SH-SY5Y (cell line): ENCODE measurements at regions not wholly inside any gene's neighbourhood (a gene's known extent, or its start where the extent isn't known, plus 50 kb on each side); places are given as distances from the start of the nearest gene placed in this dataset.

Experiments
- GATA2 ChIP-seq: IDR thresholded peaks from 2 replicates; pipeline ENCODE4 v1.6.1; 2011; ENCODE audit warnings: mild to moderate bottlenecking, low read depth, low read length
- GATA3 ChIP-seq: IDR thresholded peaks from 2 replicates; pipeline ENCODE4 v1.6.1; 2011; ENCODE audit warnings: low read depth, mild to moderate bottlenecking, low read length, moderate library complexity

DNA sequence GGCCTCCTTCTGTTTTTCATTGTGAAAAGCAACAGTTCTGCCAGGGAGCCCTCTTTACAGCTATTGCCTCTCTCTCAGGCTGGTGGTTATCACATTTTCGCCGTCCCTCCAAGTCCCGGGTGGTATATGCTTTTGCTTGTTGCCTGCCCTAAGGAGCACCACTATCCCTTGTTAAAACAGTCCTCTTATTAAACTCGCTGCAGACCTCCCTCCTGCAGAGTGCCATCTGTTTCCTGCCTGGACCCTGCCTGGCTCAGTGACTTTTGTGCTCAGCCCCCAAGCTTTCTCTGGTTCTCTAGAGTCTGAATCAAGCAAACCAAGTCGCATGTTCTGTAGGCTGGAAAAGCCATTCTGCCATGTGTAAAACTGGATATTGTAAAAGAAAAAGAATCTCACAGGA lies 72.1 kb upstream of the FHL2 start:
- TF ChIP-seq GATA3: no peak
- no peak for TF ChIP-seq GATA2

DNA sequence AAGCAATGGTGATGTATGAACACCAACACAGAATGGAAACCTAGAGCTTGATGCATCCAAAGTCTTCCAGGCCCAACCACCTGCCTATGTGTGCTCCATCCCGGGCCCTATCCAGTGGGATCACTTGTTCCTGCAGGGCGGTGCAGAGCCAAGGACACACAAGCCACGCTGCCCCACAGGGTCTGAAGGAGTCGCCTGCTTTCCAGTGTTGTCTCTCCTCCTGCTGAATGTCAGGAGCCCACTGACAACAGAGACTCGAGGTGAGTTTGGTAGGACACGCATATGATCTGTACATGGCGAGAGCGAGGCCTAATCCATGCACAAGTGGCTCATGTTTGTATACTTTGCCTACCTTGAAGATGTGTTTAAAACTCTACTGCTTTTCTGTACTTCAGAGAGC lies 70.9 kb upstream of the FHL2 start:
- TF ChIP-seq GATA2 (no peak), GATA3 (no peak)

DNA sequence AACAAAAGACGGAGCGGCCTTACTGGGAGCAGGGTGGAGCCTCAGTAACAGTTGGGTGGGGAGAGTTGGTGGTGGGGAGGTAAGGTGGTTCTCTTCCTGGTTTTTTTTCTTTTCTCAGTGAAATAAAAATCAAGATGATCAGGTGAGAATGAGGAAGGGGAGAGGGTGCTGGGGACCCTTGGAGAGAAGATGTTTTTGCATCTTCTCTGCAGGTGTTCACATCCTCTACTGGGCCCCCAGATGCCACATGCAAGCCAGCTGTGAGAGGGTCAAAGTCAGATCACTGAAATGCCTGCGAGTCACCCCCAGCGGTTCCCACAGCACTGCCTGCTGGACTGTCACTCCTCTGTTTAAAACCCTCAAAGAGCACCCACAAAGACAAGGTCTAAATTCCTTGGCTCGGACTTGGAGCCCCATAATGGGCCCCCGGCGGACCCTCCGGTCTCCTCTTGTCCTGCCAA lies 69.8 kb upstream of the FHL2 start:
- TF ChIP-seq GATA2 (no peak), GATA3 (no peak)

DNA sequence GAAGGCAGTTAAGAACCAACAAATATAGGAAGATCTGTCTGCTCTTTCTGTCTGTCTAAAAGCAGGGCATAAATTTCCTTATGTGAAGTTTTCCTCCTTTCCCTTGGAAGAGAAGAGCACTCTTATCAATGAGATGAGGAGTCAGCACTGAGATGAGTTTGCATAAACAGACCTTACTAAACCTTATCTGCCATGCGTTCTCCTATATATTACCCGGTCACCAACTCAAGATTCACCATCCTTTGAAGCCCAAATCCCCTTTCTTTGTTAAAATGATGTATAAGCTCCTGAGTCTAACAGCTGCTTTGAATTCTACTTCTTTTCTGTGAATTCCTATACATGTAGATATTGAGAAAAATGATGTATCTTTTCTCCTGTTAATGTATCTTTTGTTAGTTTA lies 65.5 kb upstream of the FHL2 start:
- TF ChIP-seq GATA2 (no peak), GATA3 (no peak)

DNA sequence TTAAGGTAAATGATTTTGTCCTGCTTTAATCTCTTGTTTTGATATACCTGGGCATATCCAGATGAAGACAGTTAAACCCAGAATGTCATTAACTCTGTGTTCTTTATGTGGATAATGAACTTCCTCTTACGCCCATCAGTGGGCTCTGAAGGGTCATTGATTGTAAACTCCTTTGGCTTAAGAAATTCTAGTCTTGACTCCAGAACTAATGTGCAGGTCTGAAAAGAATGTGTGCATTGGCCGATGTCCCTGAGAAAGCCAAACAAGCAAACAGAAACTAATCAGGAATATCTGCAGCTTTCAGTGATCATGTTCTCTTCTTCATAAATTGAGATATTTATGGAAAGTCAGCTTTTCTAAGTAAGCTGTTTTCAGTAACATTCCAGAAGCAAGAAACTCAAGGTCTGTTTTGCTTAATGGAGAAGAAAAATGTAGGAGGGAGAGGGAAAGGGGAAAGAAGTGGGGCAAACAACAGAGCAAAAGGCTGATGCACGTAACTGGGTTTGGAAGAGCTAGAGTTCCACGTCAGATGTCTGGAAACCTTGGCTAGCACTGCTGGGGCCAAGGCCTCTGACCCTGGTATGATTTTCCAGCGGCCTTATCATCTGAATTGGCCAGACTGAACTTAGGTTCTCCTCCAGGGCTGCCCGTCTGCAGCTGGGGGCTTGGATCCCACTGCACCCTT lies 61.3 kb upstream of the FHL2 start:
- TF ChIP-seq GATA2 (no peak), GATA3 (no peak)

DNA sequence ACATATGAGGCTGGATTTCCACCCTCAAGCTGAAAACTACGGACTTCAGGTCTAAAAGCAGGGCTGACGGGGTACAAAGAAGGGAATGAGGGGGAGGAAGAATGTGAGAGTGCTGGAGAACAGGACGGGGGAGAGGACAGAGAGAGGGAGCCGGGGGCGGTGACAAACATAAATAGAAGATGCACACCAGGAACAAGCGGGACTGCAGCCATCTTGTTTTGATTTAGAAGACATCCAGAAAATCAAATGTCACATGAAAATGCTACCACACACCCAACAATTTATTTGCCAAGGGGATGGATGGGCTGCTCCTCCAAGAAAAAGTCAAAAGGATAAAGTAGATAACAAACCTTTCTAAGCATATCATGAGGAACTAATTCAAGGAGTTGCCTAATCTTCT lies 59.2 kb upstream of the FHL2 start:
- TF ChIP-seq GATA2 (no peak), GATA3 (no peak)

DNA sequence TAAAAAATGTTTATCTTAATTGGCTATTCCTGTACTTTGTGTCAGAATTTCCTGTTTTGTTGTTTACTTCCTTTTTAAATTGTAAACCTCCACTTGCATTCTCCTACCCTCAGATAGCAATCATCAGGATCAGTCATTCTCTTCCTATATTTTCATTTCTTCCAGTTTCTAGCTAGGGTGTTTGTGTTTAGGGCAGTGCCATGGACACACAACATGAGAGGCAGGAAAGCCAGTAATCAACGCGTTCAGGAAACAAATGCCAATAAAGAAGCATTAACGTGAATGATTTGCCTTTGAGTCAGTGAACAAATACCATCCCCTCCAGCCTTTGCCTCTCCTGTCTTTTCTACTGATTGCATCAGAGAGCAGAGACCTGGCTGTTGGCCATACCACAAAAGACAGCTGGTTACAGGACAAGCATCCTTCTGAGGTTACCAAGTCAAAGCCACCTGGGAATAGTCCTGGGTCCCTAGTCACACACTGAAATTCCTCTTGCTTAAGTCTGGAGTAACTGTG lies 56.7 kb upstream of the FHL2 start:
- TF ChIP-seq GATA3 (no peak), GATA2 (no peak)

DNA sequence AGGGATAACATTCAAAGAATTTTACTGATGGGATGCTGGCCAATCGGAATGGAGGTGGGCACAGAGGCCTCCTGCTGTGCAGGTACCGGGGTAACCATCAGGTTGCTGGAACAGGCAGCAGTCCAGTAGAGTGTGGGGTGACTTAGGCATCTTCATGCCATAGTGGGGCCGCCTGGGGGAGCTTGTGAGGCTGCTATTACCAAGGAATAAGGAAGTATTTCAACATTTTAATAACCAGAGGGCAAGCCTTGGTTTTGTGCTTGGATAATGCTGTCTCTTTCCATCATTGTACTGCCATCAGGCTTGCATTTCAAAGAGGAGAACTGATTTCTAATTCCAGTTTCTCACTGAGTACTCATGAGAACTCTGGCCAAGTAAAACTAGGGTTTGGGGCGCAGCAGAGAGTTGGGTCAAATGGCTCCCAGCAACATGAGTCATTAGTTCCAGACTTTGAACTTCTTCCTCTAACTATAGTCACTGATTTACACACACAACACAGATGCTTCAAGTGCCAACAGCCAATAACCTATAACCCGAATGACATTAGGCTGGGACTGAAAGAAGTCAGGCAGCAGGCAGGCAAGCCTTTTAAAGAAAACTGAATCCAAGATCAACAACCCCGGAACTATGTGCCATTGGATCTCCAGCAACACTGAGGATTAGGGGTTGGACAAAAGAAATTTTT lies 56.1 kb upstream of the FHL2 start:
- no peak for TF ChIP-seq GATA3
- no peak for TF ChIP-seq GATA2

DNA sequence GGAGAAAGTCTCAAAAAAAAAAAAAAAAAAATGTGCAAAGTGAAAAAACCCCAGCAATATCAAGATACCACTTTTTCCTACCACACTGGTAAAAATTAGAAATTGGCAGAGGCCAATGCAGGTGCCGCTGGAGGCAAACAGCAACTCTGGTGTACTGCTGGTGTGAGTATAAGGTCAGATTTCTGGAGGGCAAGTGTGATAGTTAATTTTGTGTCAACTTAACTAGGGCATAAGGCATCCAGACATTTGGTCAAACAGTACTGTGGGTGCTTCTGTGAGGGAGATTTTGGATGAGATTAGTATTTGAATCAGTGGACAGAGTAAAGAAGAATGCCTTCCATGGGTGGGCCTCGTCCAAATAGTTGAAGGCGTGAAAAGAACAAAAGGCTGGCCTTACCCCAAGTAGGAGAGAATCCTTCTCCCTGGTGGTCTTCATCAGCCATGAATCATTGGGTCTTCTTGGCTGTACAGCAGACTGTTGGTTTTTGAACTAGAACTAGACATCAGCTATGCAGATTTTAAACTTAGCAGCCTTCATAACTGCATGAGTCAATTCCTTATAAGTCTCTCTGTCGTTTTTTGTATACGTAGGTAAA lies 52.8 kb upstream of the FHL2 start:
- no peak for TF ChIP-seq GATA3
- TF ChIP-seq GATA2: no peak

DNA sequence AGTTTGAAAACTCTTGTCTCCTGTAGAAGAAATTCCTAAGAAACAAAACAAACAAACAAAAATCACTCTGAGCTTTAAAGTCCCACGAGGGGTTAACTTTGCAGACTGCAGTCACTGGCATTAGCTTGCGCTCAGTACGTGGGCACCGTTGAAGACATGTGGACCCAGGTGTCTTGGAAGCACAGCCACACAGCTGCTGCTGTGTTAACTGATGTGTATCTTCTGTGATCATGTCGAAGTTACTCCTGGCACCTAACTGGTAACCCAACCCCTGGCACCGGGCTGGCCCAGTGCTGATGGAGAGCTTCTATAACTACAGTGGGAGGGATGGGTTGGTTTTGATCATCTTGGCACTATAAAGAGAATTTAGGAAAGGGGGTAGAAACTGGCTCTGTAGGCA lies 51.6 kb upstream of the FHL2 start:
- no peak for TF ChIP-seq GATA3
- no peak for TF ChIP-seq GATA2

DNA sequence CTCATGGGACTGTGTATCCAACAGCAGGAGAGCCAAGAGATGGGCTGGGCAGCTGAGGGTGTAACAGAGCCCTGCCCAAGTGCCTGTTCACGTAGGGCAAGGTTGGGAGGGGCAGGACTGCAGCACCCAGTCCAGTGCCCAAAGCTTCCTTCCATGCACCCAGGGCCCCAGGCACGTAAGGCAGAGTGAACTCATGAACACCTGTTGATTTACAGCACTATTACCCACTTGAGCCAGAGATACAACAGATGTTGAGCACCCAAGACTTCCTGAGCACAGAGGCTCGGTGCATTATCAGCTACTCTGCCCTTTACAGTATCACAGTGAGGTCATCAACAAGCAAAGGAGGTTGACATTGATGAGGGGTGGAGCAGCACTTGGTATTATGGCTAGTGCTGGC lies 50.2 kb upstream of the FHL2 start:
- TF ChIP-seq GATA3: no peak
- TF ChIP-seq GATA2: no peak
